ENCODE measurements at regions not wholly inside any gene's neighbourhood (a gene's known extent, or its start where the extent isn't known, plus 50 kb on each side); places are given as distances from the start of the nearest gene placed in this dataset.
"Not testable (repeated sequence)": the region's sequence is repeated elsewhere in the genome, so short reads cannot be mapped to it uniquely, and the experiment has no call there.

- DNase-seq (ENCODE audit: low read depth in 2 of 2) = not testable (repeated sequence)
Measured at GRCh38 chr1:149157409-149157808, 54.1 kb upstream of the NBPF9 start.

DNA sequence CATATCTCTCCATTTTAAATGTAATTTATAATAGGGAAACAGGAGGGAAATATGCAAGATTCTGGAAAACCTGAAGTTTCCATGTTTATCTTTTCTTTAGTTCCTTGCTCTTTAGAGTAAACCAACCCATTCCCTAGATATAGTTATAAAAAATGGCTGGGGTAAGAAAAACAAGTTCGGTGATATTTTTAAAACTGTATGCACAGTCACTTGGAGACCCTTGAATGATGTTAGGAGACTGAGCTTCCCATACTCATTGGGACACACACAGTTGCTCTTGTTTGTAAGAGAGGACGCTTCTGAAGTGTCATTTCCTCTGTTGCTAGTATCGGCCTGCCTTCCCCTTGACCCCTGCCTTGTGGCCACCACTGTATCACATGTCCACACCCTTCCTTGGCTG, 55.0 kb upstream of the NBPF9 start:
- DNase-seq (ENCODE audit: low read depth in 2 of 2) = not testable (repeated sequence)

GRCh38 chr1:149163063-149163444, 59.7 kb upstream of the NBPF9 start:
- not testable (repeated sequence) for DNase-seq (ENCODE audit: low read depth in 2 of 2)

- DNase-seq (ENCODE audit: low read depth in 2 of 2) = not testable (repeated sequence)
Measured at GRCh38 chr1:149174765-149175164, 71.4 kb upstream of the NBPF9 start.

DNA sequence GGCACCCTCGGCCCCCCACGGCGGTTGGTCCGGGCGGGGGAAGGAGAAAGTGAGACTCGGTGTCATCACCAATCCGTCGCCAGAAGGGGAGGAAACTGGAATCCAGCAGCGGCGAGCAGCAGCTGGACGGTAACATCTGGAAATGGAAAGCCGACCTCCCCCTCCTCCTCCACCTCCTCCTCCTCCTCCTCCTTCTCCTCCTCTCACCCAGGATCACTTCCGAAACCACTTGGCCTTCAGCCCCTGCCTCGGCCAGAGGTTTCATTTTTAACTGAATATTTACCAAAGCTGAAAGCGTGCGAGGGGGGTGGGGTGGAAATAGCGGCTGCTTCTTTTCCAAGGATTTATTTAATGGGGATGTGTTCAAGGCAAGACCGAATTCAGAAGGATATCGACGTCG, 72.5 kb upstream of the NBPF9 start:
- not testable (repeated sequence) for DNase-seq (ENCODE audit: low read depth in 2 of 2)

DNA sequence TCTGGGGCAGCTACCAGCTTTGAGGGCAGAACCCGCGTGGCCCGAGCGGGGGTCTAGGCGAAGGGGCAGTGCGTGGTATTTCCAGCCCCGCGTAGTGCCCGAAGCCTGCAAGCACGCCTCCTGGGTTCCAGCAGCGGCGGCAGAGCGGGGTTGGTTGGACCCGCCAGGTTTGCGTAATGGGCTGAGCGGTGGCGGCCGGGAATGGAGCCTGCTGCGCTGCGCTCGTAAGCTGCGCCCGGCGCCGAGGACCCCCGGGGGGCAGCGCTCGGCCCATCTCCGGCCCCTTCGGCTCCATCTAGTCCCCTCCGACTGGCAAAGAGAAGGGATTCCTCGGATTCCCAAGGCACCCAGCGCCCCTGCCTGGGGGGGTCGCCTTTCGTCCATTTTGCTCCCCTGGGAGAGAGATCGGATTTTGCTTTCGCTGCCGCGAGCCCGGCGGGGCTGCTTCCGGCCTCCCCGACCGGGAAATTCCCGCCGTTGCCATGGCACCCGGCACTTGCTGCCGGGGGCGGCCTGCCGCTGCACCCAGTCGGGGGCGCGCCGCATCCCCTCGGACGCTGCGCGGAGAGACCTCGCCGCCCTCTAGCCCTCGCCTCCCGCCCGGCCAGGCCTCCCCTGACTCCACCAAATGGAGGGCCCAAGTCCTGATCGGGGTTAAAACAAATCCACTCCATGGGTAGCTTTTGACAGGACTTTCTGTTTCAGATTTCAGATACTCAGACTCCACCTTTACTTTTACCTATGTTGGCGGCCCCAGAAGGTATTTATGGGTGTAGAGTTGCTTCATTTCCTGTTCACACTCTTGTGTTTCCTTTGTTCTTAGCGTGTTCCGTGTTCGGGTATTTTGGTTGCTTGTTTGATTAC, 73.3 kb upstream of the NBPF9 start:
- DNase-seq (ENCODE audit: low read depth in 2 of 2) = peak; percentile 31 to 45

- not testable (repeated sequence) for DNase-seq (ENCODE audit: low read depth in 2 of 2)
Measured at GRCh38 chr1:149190742-149191141, 87.4 kb upstream of the NBPF9 start.

- not testable (repeated sequence) for DNase-seq (ENCODE audit: low read depth in 2 of 2)
Measured at GRCh38 chr1:149196651-149197050, 93.3 kb upstream of the NBPF9 start.

GRCh38 chr1:149200567-149200966, 97.2 kb upstream of the NBPF9 start:
- not testable (repeated sequence) for DNase-seq (ENCODE audit: low read depth in 2 of 2)

GRCh38 chr1:149202283-149202682, 98.9 kb upstream of the NBPF9 start:
- DNase-seq (ENCODE audit: low read depth in 2 of 2) = not testable (repeated sequence)

DNA sequence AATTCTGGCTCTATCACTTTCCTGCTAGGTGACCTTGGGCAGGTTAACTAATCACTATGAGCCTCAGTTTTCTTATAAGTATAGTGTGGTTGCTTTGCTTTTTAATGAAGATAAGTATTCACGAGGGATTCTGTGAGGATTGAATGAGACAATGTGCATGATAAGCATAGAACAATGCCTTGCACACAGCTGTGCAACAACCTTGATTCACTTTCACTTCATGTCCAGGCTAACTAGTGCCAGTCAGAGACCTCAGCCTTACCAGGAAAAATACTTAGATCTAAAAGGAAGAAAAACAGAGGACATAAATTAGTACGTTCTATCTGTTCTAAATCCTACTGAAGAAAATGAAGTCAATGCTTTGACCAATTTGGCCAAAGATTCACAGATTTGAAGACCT, 101.0 kb upstream of the NBPF9 start:
- DNase-seq (ENCODE audit: low read depth in 2 of 2) = not testable (repeated sequence)

DNA sequence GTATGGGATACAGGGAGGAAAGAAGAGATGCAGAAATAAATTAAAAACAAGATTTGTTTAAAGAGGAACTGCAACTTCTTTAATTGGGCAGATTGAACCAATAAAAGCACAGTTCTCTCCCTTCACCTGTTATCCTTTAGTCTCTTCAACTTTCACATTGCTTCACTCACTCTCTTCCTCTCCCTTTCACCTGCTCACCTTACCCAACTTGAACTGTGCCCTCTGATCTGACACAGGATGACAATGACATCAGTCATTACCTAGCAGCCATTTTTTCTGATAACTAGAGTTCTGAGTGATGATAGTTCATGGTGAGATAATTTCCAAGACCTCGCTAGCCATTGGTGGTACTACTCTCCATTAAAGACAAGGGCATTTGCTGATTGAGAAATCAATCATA, 105.5 kb upstream of the NBPF9 start:
- not testable (repeated sequence) for DNase-seq (ENCODE audit: low read depth in 2 of 2)

GRCh38 chr1:149211757-149212420, 108.5 kb upstream of the NBPF9 start:
- DNase-seq (ENCODE audit: low read depth in 2 of 2) = not testable (repeated sequence)

DNA sequence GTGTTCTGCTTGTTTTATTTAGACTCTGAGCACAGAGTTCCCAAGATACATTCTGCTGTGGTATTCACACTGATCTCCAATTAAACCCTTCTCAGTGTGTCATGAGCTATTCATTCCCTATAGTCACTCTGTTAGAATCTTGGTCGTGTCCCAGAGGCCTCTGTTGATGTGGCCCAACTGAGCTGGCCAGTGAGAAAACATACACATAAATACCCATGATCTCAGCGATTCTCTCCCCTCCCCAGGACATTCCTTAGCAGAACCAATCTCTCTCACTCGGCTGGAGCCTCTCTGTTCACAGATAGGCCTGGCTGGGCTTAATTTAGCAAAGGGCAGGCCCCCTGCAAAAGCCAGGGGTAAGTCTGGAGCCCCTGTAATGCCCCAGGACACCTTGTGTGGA, 109.6 kb upstream of the NBPF9 start:
- not testable (repeated sequence) for DNase-seq (ENCODE audit: low read depth in 2 of 2)

DNA sequence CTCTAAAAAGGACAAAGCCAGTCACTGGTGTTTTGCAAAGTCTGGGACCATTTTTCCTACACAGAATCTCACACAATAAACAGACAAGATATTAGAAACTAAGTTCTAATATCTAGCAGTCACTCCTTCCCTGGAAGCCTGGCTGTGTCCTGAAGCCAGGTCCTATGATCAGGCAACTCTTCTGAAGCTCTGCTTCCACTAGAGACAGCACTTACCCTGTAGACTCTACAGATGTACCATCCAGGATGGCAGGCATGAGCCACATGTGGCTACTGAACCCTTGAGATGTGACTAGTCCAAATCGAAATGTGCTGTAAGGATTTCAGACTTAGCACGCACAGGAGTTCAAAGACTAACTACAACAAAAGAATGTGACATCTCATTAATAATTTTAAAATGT, 110.3 kb upstream of the NBPF9 start:
- DNase-seq (ENCODE audit: low read depth in 2 of 2) = not testable (repeated sequence)

- not testable (repeated sequence) for DNase-seq (ENCODE audit: low read depth in 2 of 2)
Measured at GRCh38 chr1:149218080-149218988, 115.0 kb upstream of the NBPF9 start.

DNA sequence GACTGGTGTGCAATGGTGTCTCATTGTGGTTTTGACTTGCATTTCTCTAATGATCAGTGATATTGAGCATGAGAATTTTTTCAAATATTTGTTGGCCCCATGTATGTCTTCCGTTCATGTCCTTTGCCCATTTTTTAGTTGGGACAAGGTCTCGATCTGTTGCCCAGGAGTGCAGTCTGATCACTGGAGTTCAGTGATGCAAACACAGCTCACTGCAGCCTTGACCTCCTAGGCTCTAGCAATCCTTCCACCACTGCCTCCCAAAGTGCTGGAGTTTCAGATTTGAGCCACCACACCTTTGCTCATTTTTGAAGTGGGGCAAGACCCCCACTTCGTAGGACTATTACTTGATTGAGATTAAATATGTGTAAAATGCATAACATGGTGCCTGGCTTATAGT, 116.2 kb upstream of the NBPF9 start:
- DNase-seq (ENCODE audit: low read depth in 2 of 2) = not testable (repeated sequence)

DNA sequence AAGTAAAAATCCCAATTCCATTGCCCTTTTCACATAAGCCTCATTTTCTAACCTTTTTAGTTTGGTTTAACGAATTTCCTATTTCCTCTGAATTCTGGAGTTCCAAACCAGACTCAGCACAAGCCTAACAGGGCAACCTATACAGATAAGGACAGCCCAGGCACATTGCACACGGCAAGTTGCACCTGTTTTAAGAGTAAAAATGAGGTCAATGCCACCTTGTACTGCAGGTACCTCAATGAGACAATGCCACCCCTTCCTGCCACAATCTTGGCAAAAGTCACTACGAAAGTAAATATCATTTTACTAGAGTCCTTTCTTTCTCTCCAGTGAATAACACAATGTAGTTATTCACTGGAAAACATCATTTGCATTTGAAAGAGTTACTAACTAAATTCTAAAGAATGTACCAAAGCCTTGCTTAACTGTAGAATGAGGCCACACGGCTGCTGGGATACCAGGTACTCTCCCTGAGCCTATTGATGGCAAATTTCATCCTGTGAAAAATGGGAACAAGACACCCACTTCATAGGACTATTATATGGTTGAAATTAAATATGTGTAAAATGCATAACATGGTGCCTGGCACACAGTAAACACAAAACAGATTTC, 117.2 kb upstream of the NBPF9 start:
- not testable (repeated sequence) for DNase-seq (ENCODE audit: low read depth in 2 of 2)

GRCh38 chr1:149227933-149228665, 124.7 kb upstream of the NBPF9 start:
- DNase-seq (ENCODE audit: low read depth in 2 of 2) = not testable (repeated sequence)

- DNase-seq (ENCODE audit: low read depth in 2 of 2) = not testable (repeated sequence)
Measured at GRCh38 chr1:149228672-149229585, 125.6 kb upstream of the NBPF9 start.

Measured in stimulated activated CD8-positive, alpha-beta memory T cell treated with anti-CD3 and anti-CD28 coated beads, Interleukin-7, amount 100 ng/mL, for 1 hour (primary cell).